C4-2B (cell line): ENCODE measurements at regions not wholly inside any gene's neighbourhood (a gene's known extent, or its start where the extent isn't known, plus 50 kb on each side); places are given as distances from the start of the nearest gene placed in this dataset.
"Not testable (repeated sequence)": the region's sequence is repeated elsewhere in the genome, so short reads cannot be mapped to it uniquely, and the experiment has no call there.

ENCODE experiments used
- H3K27ac ChIP-seq: fragments of 450-650 bp; 2 replicates; pipeline ENCODE4 v1.5.1; 2017
- CTCF ChIP-seq: fragments of 450-650 bp; conservative IDR thresholded peaks from 2 replicates; pipeline ENCODE4 v1.5.1; 2017; ENCODE audit warnings: mild to moderate bottlenecking
- ZFX ChIP-seq: fragments of 450-650 bp; IDR thresholded peaks from 2 replicates; pipeline ENCODE4 v1.6.1; 2017

GRCh38 chr1:29390491-29391361, 154.4 kb downstream of the PTPRU start:
- TF ChIP-seq CTCF (no peak), ZFX (no peak)

GRCh38 chr1:29390075-29390474, 153.8 kb downstream of the PTPRU start:
- no peak for TF ChIP-seq ZFX
- TF ChIP-seq CTCF = no peak
- no peak overlapping the region for H3K27ac ChIP-seq

More at GRCh38 chr1:29390491-29391361, 154.4 kb downstream of the PTPRU start:
- H3K27ac ChIP-seq = no peak overlapping the region

GRCh38 chr1:29389533-29390041, 153.3 kb downstream of the PTPRU start:
- no peak for TF ChIP-seq CTCF
- no peak for TF ChIP-seq ZFX
- H3K27ac ChIP-seq = no peak overlapping the region

- TF ChIP-seq CTCF = no peak
- H3K27ac ChIP-seq = no peak overlapping the region
Observed at GRCh38 chr1:29388884-29389283, 152.6 kb downstream of the PTPRU start.

GRCh38 chr1:29388170-29388569, 151.8 kb downstream of the PTPRU start:
- no peak overlapping the region for H3K27ac ChIP-seq
- TF ChIP-seq CTCF = no peak
- TF ChIP-seq ZFX = no peak

- no peak overlapping the region for H3K27ac ChIP-seq
- TF ChIP-seq ZFX (no peak), CTCF (no peak)
Observed at GRCh38 chr1:29387210-29387609, 150.9 kb downstream of the PTPRU start.

- not testable (repeated sequence) for H3K27ac ChIP-seq
Observed at GRCh38 chr1:29386453-29386852, 150.1 kb downstream of the PTPRU start.

GRCh38 chr1:29385966-29386365, 149.6 kb downstream of the PTPRU start:
- H3K27ac ChIP-seq = no peak overlapping the region
- TF ChIP-seq ZFX = no peak
- no peak for TF ChIP-seq CTCF
